Bronchial epithelial cell (primary cell): ENCODE measurements at regions not wholly inside any gene's neighbourhood (a gene's known extent, or its start where the extent isn't known, plus 50 kb on each side); places are given as distances from the start of the nearest gene placed in this dataset.

Experiments
- DNase-seq: peaks from one replicate; pipeline ENCODE4 v3.0.0-alpha.2; 2010; ENCODE audit warnings: low read depth
- FAIRE-seq: peaks from 2 replicates; lab custom pipeline; 2011; peaks lifted over from hg19 to GRCh38; lab: Jason Lieb, UNC
- H3K27me3 ChIP-seq: 2 replicates; pipeline ENCODE4 v1.5.1; 2011; ENCODE audit warnings: low read length; ENCODE audit not compliant: control insufficient read depth, insufficient read depth
- H3K36me3 ChIP-seq: 2 replicates; pipeline ENCODE4 v1.5.1; 2011; ENCODE audit warnings: low read length; ENCODE audit not compliant: control insufficient read depth, insufficient read depth
- H3K4me3 ChIP-seq: 2 replicates; pipeline ENCODE4 v1.5.1; 2011; ENCODE audit warnings: mild to moderate bottlenecking, low read depth, low read length, control low read depth
- CTCF ChIP-seq: IDR thresholded peaks from 2 replicates; pipeline ENCODE4 v1.5.1; 2011; ENCODE audit warnings: mild to moderate bottlenecking, moderate library complexity, low read length, control low read depth, inconsistent platforms; ENCODE audit not compliant: insufficient read depth, severe bottlenecking

DNA sequence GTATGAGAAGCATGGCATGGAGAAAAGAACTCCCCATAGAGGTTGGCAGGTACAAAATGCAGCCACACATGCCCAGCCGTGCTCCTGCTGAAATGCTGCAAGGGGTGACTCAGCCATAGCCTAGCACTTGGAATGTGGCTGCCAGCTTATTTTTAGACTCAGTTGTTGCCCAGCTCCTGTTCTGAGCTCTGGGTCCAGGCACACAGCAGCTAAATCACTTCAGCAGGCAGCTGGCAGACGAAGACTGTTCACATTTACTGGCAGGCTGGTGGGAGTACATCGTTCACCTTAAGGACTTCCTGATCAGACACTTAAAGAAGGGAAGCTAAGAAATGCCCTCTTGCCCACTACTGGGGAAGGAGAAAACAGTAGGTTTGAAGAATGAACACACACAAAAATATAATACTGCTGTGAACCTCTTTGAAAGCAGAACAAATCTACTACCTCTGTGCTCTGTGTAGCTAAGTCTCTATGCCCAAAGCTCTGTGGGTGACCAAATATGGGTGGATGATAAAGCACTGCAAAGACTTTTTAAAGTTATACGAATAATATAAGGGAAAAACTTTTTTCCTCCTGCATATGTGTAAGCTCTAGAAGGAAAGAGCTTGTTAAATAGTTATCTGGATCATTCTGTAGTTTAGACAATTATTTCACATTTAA, 146.1 kb downstream of the LNPK start:
- Histone ChIP-seq H3K27me3 (no peaks in the 10 kb centered on the region), H3K36me3 (no peaks in the 10 kb centered on the region), H3K4me3 (no peak overlapping the region)
- peak; percentile 71 for DNase-seq
- no peak for TF ChIP-seq CTCF
- FAIRE-seq, result no peak

- FAIRE-seq (no peak), DNase-seq (no peak)
- H3K4me3 ChIP-seq, result no peak overlapping the region
- H3K27me3 ChIP-seq, result no peaks in the 10 kb centered on the region
- TF ChIP-seq CTCF, result no peak
- no peaks in the 10 kb centered on the region for H3K36me3 ChIP-seq
Measured at GRCh38 chr2:175855236-175855635, 146.8 kb downstream of the LNPK start.

DNA sequence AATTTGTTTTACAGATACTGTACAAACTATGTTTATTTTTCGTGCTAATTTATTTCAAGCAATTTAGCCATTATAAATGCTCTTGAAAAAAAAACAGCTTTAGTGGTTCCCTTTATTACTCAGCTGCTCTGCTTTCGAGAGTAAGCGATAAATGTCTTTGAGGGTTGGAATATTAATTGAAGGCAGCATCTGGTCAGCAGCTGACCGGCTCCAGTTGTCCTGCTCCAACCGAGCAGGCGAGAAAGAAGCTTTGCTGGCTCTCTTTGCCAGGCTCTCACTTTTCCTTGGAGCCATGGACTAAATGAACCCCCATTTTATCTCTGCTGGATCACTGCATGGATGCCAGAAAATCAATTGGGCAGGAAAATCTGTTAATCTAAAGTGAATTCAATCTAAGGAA, 147.4 kb downstream of the LNPK start:
- no peaks in the 10 kb centered on the region for H3K27me3 ChIP-seq
- H3K36me3 ChIP-seq, result no peaks in the 10 kb centered on the region
- FAIRE-seq (no peak), DNase-seq (no peak)
- no peak overlapping the region for H3K4me3 ChIP-seq
- TF ChIP-seq CTCF, result no peak

DNA sequence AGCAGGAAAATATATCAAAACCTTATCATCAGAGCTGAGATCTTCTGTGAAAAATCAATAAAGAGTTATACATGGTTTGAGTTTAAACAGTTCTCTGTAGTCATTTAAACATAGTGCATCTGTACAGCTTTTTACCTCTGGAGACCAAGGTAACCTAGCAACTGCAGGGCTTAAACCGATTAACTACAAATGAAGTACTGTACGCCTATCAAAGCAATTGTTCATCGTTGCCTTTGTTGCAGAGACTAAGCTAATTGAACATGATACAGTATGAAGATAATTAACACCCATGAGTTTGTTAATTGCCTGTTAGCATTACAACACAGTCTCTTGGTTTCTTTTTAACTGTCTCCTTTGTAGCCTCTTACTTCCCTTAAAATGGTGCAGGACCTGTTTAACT, 147.9 kb downstream of the LNPK start:
- no peak overlapping the region for H3K4me3 ChIP-seq
- FAIRE-seq, result no peak
- no peak for TF ChIP-seq CTCF
- DNase-seq, result no peak
- H3K36me3 ChIP-seq, result no peaks in the 10 kb centered on the region
- H3K27me3 ChIP-seq, result no peaks in the 10 kb centered on the region

- Histone ChIP-seq H3K27me3 (no peaks in the 10 kb centered on the region), H3K4me3 (no peak overlapping the region), H3K36me3 (no peaks in the 10 kb centered on the region)
- DNase-seq (no peak), FAIRE-seq (no peak)
- no peak for TF ChIP-seq CTCF
Measured at GRCh38 chr2:175853616-175853890, 148.5 kb downstream of the LNPK start.
